ENCODE measurements at regions not wholly inside any gene's neighbourhood (a gene's known extent, or its start where the extent isn't known, plus 50 kb on each side); places are given as distances from the start of the nearest gene placed in this dataset.

DNA sequence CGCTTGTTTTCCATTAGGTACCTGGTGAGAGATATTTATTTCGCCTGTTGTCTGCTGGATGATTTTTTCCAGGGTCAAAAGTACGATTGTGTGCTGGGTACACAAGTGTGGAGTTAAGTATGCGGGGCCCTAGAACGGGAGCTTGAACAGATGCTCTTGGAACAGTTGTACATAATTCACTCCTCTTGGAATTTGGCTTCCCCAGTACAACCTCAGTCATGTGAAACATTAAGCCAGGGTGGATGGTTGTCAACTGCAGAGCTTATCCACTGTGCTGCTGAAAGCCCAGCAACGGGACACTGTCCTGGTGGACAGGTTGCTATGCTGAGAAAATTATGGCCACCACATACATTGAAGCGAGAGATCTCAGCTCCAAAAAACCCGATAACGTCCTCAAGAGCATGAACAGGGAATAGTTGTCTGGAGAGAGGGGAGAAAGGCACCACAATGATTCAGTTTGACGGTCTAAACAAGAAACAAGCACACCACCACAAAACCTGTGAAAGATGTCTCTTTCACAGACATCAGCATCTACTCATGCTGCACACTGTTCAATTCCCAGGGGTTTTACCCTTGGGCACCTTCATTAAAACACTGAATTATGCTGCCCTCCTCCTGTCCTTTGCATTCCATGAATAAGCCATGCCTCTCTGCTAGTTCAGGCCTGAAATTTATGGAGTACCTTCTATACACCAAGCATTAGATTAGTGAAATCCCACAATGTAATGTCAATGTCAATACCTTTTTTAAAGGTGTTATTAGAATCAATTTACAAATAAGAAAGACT lies 176.8 kb upstream of the TRIB2 start:
- TF ChIP-seq, protein P1, sequence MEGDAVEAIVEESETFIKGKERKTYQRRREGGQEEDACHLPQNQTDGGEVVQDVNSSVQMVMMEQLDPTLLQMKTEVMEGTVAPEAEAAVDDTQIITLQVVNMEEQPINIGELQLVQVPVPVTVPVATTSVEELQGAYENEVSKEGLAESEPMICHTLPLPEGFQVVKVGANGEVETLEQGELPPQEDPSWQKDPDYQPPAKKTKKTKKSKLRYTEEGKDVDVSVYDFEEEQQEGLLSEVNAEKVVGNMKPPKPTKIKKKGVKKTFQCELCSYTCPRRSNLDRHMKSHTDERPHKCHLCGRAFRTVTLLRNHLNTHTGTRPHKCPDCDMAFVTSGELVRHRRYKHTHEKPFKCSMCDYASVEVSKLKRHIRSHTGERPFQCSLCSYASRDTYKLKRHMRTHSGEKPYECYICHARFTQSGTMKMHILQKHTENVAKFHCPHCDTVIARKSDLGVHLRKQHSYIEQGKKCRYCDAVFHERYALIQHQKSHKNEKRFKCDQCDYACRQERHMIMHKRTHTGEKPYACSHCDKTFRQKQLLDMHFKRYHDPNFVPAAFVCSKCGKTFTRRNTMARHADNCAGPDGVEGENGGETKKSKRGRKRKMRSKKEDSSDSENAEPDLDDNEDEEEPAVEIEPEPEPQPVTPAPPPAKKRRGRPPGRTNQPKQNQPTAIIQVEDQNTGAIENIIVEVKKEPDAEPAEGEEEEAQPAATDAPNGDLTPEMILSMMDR (IDR thresholded peaks at IDR 0.05): no peak
- TF ChIP-seq EP300 (IDR thresholded peaks at IDR 0.05) (no peak), POLR2A (IDR thresholded peaks at IDR 0.05) (no peak), POLR2AphosphoS5 (IDR thresholded peaks at IDR 0.05) (no peak)

All from suprapubic skin (tissue), 4 donors.